Pancreas (tissue), 10 donors: ENCODE measurements at regions not wholly inside any gene's neighbourhood (a gene's known extent, or its start where the extent isn't known, plus 50 kb on each side); places are given as distances from the start of the nearest gene placed in this dataset.

Experiments used
- ATAC-seq, 4 donors: fragments of 200-7000 bp; cut with Tn5 transposase; one replicate each; pipeline versions ENCODE4 v1.8.0 to v1.9.1; 2020; ENCODE audit warnings: mild to moderate bottlenecking in 4 of 4, moderate library complexity in 4 of 4
- DNase-seq, 6 donors: peaks; one replicate each; pipeline ENCODE4 v3.0.0-alpha.2; 2020
- FAIRE-seq: peaks from 2 replicates; lab custom pipeline; 2012; peaks lifted over from hg19 to GRCh38; lab: Jason Lieb, UNC
- H3K27ac ChIP-seq, 4 donors: fragments of 200-600 bp; sonication (generic); 1 replicate in 3 of 4; 2 replicates in 1 of 4; pipeline versions ENCODE4 v1.5.0 to v1.8.0; 2020
- H3K27me3 ChIP-seq, 4 donors: fragments of 200-600 bp; one replicate each; pipeline ENCODE4 v1.8.0; 2021
- H3K36me3 ChIP-seq, 3 donors: fragments of 200-600 bp; sonication (generic) in 1 of 3; one replicate each; pipeline versions ENCODE4 v1.5.0 to v1.8.0; 2020 to 2021
- H3K4me1 ChIP-seq, 3 donors: fragments of 200-600 bp; one replicate each; pipeline ENCODE4 v1.8.0; 2021
- H3K4me3 ChIP-seq, 4 donors: fragments of 200-600 bp; sonication (generic) in 2 of 4; one replicate each; pipeline versions ENCODE4 v1.5.0 to v1.8.0; 2020 to 2021
- H3K9me3 ChIP-seq, 4 donors: fragments of 200-600 bp; one replicate each; pipeline ENCODE4 v1.8.0; 2021
- WGBS, 2 donors: extraction: QIAGEN DNeasy Blood & Tissue Kit; methylation state at CpG; one replicate each; pipeline ENCODE4 v1.1.7; 2013; 5-methylcytosine and 5-hydroxymethylcytosine counted together
- intact Hi-C, 3 donors: fragments of 100-400 bp; cut with DNase I; formaldehyde crosslinking; loops; one replicate each; pipeline versions ENCODE4 v1.11.1 to v1.14.2; 2022
- TF ChIP-seq, protein P1 (sequence below), 4 donors: fragments of 200-600 bp; sonication (generic) in 3 of 4; IDR thresholded peaks; one replicate each; pipeline versions ENCODE4 v1.5.0 to v1.8.0; 2021; ENCODE audit warnings: antibody characterized with exemption in 4 of 4
- donor health status: healthy with polysubstance abuse.
- donor health status: DM: no; HTN: no; CAD: no; lungs with moderate emphysema.
- donor health status: DM: no; HTN: no; CAD: no.
- donor health status: control.
- donor health status: control.
- donor health status: Bipolar disorder and iron deficiency.
- donor health status: DM: yes; HTN: yes; CAD: no.
- donor health status: DM: no; HTN: no; CAD: no.
- donor health status: DM: no; HTN: no; CAD: no.
- donor health status: DM: yes; HTN: yes; CAD: no.

- TF ChIP-seq, protein P1, sequence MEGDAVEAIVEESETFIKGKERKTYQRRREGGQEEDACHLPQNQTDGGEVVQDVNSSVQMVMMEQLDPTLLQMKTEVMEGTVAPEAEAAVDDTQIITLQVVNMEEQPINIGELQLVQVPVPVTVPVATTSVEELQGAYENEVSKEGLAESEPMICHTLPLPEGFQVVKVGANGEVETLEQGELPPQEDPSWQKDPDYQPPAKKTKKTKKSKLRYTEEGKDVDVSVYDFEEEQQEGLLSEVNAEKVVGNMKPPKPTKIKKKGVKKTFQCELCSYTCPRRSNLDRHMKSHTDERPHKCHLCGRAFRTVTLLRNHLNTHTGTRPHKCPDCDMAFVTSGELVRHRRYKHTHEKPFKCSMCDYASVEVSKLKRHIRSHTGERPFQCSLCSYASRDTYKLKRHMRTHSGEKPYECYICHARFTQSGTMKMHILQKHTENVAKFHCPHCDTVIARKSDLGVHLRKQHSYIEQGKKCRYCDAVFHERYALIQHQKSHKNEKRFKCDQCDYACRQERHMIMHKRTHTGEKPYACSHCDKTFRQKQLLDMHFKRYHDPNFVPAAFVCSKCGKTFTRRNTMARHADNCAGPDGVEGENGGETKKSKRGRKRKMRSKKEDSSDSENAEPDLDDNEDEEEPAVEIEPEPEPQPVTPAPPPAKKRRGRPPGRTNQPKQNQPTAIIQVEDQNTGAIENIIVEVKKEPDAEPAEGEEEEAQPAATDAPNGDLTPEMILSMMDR (IDR thresholded peaks at IDR 0.05), result no peak
- H3K27ac ChIP-seq, result no peak overlapping the region
- no peaks in the 10 kb centered on the region for H3K36me3 ChIP-seq
- no peaks in the 10 kb centered on the region for H3K27me3 ChIP-seq
- intact Hi-C loops, result no loop called here
- no peaks in the 10 kb centered on the region for H3K4me1 ChIP-seq
- no peak overlapping the region for H3K4me3 ChIP-seq
- H3K9me3 ChIP-seq, result no peaks in the 10 kb centered on the region
- WGBS, 2 donors, result 95% methylated on average over 1 of the region's 1 CpG
- no peak for FAIRE-seq
- ATAC-seq, result no peak
- no peak for DNase-seq
Observed at GRCh38 chr2:190138032-190138431, 75.5 kb upstream of the MSTN start.

DNA sequence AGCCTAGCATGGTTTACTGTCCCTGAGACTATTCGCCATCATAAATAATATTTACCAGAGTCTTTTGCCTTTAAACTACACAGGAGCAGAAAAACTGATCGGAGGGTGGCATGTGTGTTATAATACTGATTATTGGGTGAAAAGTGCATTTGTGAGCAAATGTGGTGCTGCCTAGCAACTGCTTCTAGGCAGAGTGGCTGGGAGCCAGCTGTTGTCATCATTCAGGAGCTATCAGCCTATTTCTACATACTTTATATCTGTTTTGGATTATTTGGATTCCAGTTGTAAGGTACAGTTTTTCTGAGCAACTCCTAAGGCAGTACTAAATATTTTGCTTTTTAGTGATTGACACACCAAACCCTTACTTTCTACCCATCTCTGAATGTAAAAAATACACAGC lies 75.0 kb upstream of the MSTN start:
- FAIRE-seq (no peak), DNase-seq (no peak), ATAC-seq (peak in 1 of 4 donors; percentile 55)
- Histone ChIP-seq H3K27me3 (no peaks in the 10 kb centered on the region), H3K4me3 (no peak overlapping the region), H3K9me3 (no peaks in the 10 kb centered on the region), H3K4me1 (no peaks in the 10 kb centered on the region), H3K27ac (no peak overlapping the region), H3K36me3 (no peaks in the 10 kb centered on the region)
- TF ChIP-seq, protein P1 (IDR thresholded peaks at IDR 0.05), result no peak
- WGBS, 2 donors, result 90 to 91% methylated on average over 2 of the region's 2 CpGs
- intact Hi-C loops, result no loop called here

- intact Hi-C loops, result no loop called here
- 96% methylated on average over 2 of the region's 2 CpGs for WGBS, 2 donors
- no peak overlapping the region for H3K27ac ChIP-seq
- no peak for DNase-seq
- ATAC-seq, result no peak
- no peaks in the 10 kb centered on the region for H3K36me3 ChIP-seq
- no peak for FAIRE-seq
- H3K4me1 ChIP-seq, result no peaks in the 10 kb centered on the region
- H3K27me3 ChIP-seq, result no peaks in the 10 kb centered on the region
- H3K9me3 ChIP-seq, result no peaks in the 10 kb centered on the region
- TF ChIP-seq, protein P1 (IDR thresholded peaks at IDR 0.05), result no peak
- H3K4me3 ChIP-seq, result no peak overlapping the region
Observed at GRCh38 chr2:190136825-190137224, 74.3 kb upstream of the MSTN start.

DNA sequence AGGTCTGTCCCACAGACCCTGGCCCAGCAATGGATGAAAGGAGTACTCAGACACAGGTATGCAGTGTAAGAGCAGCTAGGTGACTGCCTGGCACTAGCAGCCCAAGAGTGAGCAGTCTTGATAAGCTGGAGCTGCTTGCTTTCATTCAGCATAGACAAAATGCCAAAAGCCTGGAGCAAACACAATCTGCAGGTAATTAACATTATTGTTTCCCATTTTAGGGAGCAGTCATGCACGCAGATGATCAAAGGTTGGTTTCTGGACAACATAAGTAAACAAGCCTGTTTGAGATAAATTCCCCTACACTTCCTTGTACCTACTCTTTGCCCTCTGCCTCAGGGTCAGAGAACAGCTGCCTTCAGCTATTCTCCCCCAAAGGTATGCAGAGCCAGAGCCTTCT lies 73.7 kb upstream of the MSTN start:
- no peaks in the 10 kb centered on the region for H3K27me3 ChIP-seq
- H3K36me3 ChIP-seq, result no peaks in the 10 kb centered on the region
- H3K4me1 ChIP-seq, result no peaks in the 10 kb centered on the region
- no peak overlapping the region for H3K27ac ChIP-seq
- FAIRE-seq (no peak), ATAC-seq (peak in 1 of 4 donors; percentile 32), DNase-seq (no peak)
- TF ChIP-seq, protein P1 (IDR thresholded peaks at IDR 0.05), result no peak
- intact Hi-C loops, result no loop called here
- WGBS, 2 donors, result 26% methylated on average over 1 of the region's 1 CpG
- H3K9me3 ChIP-seq, result no peaks in the 10 kb centered on the region
- H3K4me3 ChIP-seq, result no peak overlapping the region

DNA sequence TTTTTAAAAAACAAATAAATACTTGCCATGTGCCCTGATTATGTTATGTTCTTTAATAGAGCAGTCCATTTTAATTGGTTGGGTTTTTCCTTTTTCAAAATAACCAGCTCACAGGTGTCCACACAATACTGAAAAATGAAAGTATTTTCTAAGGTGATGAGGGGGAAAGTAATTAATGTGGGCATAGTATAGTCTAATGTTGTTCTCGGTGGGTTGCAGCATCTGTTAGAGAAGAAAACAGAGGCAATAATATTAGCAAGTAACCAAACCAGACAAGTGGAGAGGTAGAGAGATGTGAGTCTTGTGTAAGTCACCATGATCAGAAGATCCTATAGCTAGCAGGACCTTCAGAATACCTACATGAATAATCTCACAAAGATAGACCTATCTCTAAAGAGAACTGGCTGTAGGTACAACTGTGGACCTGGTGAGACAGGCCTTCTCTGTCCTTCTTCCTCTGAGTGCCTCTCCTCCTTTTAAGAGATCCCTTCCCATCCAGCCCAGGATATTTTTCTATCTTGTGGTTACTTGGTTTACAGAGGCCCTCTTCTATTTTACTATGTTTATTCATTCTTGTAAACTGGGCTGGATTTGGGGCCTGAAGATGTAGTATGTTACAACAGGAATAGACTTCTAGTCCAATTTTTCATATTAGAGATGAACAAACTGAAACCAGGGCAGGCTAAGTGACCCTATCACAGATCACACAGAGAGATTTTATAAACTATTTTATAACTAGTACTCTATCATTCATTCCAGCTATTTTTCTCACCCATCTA lies 67.1 kb upstream of the MSTN start:
- H3K4me3 ChIP-seq, result no peak overlapping the region
- no peaks in the 10 kb centered on the region for H3K36me3 ChIP-seq
- no peaks in the 10 kb centered on the region for H3K9me3 ChIP-seq
- H3K4me1 ChIP-seq, result no peaks in the 10 kb centered on the region
- FAIRE-seq (no peak), DNase-seq (no peak), ATAC-seq (no peak)
- no peaks in the 10 kb centered on the region for H3K27me3 ChIP-seq
- no peak overlapping the region for H3K27ac ChIP-seq
- WGBS, 2 donors, result 83 to 84% methylated on average over 1 of the region's 1 CpG
- intact Hi-C loops, result no loop called here
- TF ChIP-seq, protein P1 (IDR thresholded peaks at IDR 0.05), result no peak
